ENCODE measurements at regions not wholly inside any gene's neighbourhood (a gene's known extent, or its start where the extent isn't known, plus 50 kb on each side); places are given as distances from the start of the nearest gene placed in this dataset.

DNA sequence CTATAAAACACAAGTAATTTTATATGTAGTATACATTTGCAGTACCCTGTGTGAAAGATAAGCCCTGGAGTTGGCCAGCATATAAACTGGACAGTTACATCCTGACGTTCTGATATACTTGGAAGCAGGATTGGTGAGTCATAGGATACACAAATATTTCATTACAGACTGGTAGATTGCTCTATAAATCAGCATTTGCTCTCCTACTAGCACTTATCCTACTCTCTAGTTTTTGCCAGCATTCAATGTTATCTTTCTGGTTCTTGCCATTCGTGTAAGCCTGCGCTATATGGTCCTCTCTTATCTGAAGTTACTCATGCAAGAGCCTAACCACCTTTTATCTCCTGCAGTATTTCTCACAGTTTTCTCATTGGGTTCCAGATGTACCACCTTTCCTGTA is 680.2 kb upstream of the MMS22L start:
- Histone ChIP-seq H3K9me3 (ENCODE audit: low read depth, low read length, poor library complexity, severe bottlenecking) (no peaks in the 10 kb centered on the region), H3K27me3 (replicated peaks; ENCODE audit: insufficient read depth, low read depth, low read length, poor library complexity) (no peaks in the 10 kb centered on the region), H3K27ac (ENCODE audit: low read depth, low read length, poor library complexity, severe bottlenecking) (no peak overlapping the region), H3K4me3 (ENCODE audit: low read depth, low read length, poor library complexity, severe bottlenecking) (no peak overlapping the region), H3K36me3 (ENCODE audit: insufficient read depth, low read length, poor library complexity, severe bottlenecking) (no peaks in the 10 kb centered on the region), H3K4me1 (ENCODE audit: insufficient read depth, low read length, poor library complexity, severe bottlenecking) (no peaks in the 10 kb centered on the region)
- ChIA-PET POLR2A (ENCODE audit: low non-redundant PET) (no interaction called here), CTCF (no interaction called here)
- intact Hi-C loops (cut with micrococcal nuclease; ENCODE audit: unreplicated experiment), result no loop called here
- no peak for TF ChIP-seq EZH2 (IDR thresholded peaks at IDR 0.05; ENCODE audit: borderline replicate concordance, low read depth, low read length, poor library complexity, severe bottlenecking)
- TF ChIP-seq, protein P1, sequence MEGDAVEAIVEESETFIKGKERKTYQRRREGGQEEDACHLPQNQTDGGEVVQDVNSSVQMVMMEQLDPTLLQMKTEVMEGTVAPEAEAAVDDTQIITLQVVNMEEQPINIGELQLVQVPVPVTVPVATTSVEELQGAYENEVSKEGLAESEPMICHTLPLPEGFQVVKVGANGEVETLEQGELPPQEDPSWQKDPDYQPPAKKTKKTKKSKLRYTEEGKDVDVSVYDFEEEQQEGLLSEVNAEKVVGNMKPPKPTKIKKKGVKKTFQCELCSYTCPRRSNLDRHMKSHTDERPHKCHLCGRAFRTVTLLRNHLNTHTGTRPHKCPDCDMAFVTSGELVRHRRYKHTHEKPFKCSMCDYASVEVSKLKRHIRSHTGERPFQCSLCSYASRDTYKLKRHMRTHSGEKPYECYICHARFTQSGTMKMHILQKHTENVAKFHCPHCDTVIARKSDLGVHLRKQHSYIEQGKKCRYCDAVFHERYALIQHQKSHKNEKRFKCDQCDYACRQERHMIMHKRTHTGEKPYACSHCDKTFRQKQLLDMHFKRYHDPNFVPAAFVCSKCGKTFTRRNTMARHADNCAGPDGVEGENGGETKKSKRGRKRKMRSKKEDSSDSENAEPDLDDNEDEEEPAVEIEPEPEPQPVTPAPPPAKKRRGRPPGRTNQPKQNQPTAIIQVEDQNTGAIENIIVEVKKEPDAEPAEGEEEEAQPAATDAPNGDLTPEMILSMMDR (conservative IDR thresholded peaks at IDR 0.05; ENCODE audit: low read depth, low read length), result no peak
- BruUV-seq (replicated peaks), result no TSS peak
- no peak for DNase-seq (ENCODE audit: low spot score)

DNA sequence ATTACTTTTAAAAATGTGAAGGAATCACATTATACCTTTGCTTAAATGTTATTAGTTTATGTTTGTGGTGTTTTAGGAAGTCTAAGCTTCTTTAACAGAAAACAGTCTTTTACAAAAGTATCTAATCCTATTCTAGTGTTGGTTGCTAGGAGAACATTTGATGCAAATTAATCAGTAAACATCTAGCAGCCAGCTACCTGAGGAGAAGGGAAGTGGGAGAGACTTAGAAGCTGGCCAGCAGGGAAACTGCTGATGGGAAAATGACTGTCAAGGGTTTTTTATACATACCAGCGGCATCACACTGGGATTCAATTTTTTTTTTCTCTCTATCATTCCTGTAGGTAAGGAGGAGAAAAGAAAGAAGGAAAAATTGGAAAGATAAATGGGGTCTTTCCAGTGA is 686.0 kb upstream of the MMS22L start:
- TF ChIP-seq EZH2 (IDR thresholded peaks at IDR 0.05; ENCODE audit: borderline replicate concordance, low read depth, low read length, poor library complexity, severe bottlenecking), result no peak
- TF ChIP-seq, protein P1 (conservative IDR thresholded peaks at IDR 0.05; ENCODE audit: low read depth, low read length), result no peak
- ChIA-PET CTCF (no interaction called here), POLR2A (ENCODE audit: low non-redundant PET) (no interaction called here)
- Histone ChIP-seq H3K4me3 (ENCODE audit: low read depth, low read length, poor library complexity, severe bottlenecking) (no peak overlapping the region), H3K27me3 (replicated peaks; ENCODE audit: insufficient read depth, low read depth, low read length, poor library complexity) (no peaks in the 10 kb centered on the region), H3K27ac (ENCODE audit: low read depth, low read length, poor library complexity, severe bottlenecking) (no peak overlapping the region), H3K4me1 (ENCODE audit: insufficient read depth, low read length, poor library complexity, severe bottlenecking) (no peaks in the 10 kb centered on the region), H3K36me3 (ENCODE audit: insufficient read depth, low read length, poor library complexity, severe bottlenecking) (no peaks in the 10 kb centered on the region), H3K9me3 (ENCODE audit: low read depth, low read length, poor library complexity, severe bottlenecking) (no peaks in the 10 kb centered on the region)
- no TSS peak for BruUV-seq (replicated peaks)
- DNase-seq (ENCODE audit: low spot score), result no peak
- intact Hi-C loops (cut with micrococcal nuclease; ENCODE audit: unreplicated experiment), result no loop called here

DNA sequence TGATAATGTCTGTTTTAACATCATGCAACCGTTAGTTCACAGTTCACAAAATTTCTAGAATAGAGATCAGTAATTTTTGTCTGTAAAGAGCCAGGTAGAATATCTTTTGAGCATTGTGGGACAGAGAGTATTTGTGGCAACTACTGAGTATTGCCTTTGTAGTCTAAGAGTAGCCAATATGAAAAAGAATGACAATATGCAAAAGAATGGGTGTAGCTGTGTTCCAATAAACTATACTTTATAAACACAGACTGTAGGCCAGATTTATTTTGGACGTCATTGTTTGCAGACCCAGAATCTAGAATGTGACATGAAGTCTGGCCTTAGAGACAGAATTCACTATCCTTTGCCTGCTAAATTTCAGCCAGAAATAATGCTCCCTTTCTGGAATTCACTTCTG is 694.1 kb upstream of the MMS22L start:
- DNase-seq (ENCODE audit: low spot score), result no peak
- ChIA-PET CTCF (no interaction called here), POLR2A (ENCODE audit: low non-redundant PET) (no interaction called here)
- no peaks in the 10 kb centered on the region for H3K9me3 ChIP-seq (ENCODE audit: low read depth, low read length, poor library complexity, severe bottlenecking)
- H3K27ac ChIP-seq (ENCODE audit: low read depth, low read length, poor library complexity, severe bottlenecking), result no peak overlapping the region
- no peaks in the 10 kb centered on the region for H3K27me3 ChIP-seq (replicated peaks; ENCODE audit: insufficient read depth, low read depth, low read length, poor library complexity)
- TF ChIP-seq, protein P1 (conservative IDR thresholded peaks at IDR 0.05; ENCODE audit: low read depth, low read length), result no peak
- TF ChIP-seq EZH2 (IDR thresholded peaks at IDR 0.05; ENCODE audit: borderline replicate concordance, low read depth, low read length, poor library complexity, severe bottlenecking), result no peak
- BruUV-seq (replicated peaks), result no TSS peak
- no peaks in the 10 kb centered on the region for H3K36me3 ChIP-seq (ENCODE audit: insufficient read depth, low read length, poor library complexity, severe bottlenecking)
- H3K4me3 ChIP-seq (ENCODE audit: low read depth, low read length, poor library complexity, severe bottlenecking), result no peak overlapping the region
- H3K4me1 ChIP-seq (ENCODE audit: insufficient read depth, low read length, poor library complexity, severe bottlenecking), result no peaks in the 10 kb centered on the region
- intact Hi-C loops (cut with micrococcal nuclease; ENCODE audit: unreplicated experiment), result no loop called here
